Left kidney (tissue), 1 donor: ENCODE measurements at regions not wholly inside any gene's neighbourhood (a gene's known extent, or its start where the extent isn't known, plus 50 kb on each side); places are given as distances from the start of the nearest gene placed in this dataset.
"Not testable (repeated sequence)": the region's sequence is repeated elsewhere in the genome, so short reads cannot be mapped to it uniquely, and the experiment has no call there.

Source experiments
- DNase-seq: peaks from one replicate; pipeline ENCODE4 v3.0.0-alpha.2; 2013

DNA sequence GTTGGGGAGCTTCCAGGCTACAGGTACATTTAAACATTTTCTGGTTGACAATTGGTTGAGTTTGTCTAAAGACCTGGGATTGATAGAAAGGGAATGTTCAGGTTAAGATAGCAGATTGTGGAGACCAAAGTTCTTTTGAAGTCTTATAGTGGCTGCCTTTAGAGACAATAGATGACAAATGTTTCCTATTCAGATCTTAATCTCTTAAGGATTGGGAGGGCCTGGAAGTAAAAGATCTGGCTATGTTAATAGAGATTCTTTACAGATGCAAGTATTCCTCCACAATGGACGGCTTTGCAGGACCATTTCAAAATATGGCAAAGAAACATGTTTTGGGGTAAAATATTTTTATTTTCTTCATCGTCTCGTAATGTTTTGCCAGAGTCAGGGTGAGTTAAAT, 128.7 kb upstream of the TSC22D1 start:
- not testable (repeated sequence) for DNase-seq

DNA sequence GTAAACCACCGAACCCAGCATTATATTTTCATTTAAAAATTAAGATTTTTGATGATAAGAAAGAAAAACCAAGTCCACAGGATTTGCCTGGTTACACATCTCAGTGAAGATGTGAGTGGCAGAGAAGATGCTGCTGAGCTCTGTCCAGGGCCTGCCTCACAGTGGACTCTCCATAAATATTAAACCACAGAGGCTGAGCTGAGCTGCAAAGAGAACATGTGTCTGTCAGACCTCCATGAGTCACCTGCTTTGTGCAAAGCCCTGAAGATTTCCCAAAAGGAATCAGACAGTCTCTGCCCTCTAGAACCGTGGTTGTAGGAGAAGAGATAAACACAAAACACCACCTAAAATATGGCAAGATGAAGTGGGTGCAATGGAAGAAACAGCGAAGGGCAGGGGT, 127.2 kb upstream of the TSC22D1 start:
- no peak for DNase-seq

DNA sequence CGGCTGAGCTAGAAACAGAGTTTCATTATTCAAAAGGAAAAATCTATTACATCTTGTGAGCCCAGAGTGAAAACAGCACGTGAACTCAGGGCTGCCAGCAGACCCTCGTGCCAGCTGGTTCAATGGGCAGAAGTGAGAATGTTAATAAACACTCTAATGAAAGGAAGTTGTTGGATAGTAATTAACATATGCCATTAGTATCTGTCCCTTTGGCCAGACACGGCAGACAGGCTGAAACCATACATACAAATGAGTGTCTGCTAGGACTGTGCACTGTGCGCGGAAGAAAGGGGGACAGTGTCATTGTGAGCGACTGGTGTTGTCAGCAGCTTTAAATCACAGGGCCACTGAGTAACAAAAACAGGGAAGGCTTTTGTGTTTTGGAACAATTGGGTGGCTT, 121.9 kb upstream of the TSC22D1 start:
- DNase-seq, result no peak

DNA sequence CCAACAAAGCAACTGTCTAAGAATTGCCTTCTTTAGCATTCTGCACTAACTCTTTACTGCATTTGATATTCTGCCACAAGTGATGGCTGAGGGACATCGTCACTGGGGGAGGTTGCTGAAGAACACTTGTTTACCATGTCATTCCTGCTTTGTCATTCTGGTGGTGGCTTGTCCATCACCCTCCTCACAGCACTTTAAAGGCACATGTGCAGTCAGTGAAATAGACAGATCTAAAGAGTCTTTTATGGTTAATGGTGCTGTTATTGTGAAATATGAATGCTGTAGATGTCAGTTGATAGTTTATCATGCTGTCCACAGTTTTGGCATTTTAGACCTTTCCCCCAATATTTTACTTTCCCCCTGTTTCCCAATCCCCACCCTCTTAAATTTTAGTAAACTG, 120.9 kb upstream of the TSC22D1 start:
- DNase-seq, result no peak

DNA sequence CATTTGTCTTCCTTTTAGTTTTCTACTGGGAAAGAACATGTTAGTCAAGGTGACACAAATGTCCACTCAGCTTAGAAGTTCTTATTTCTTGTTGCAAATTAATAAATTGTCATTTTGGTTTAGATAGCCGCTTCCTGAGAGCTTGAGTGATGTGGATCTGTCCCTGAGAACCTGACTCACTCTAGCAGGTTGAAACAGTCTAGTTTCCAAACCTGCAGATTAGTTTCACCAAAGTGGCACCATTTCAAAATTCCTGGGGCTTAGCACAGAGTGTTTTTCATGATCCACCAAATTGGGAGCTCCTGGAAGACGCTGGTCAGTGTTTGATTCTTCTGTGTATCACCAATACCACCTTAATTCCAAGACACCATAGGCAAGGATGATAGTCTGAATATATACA, 119.4 kb upstream of the TSC22D1 start:
- no peak for DNase-seq

DNA sequence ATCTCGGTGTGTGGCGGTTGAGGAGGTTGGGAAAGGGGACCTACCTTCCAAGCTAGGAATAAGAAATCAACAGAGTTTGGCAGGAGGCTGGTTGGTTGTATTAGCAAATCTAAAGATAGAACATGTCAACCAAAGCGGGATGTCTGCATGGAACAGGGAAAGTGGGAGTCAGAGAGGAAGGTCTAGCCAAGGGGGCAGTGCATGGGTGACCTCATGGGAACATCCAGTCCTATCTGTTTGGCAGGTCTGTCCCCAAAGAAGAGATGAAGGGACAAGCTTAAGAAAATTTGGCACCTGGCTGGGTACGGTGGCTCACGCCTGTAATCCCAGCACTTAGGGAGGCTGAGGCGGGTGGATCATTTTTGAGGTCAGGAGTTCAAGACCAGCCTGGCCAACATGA, 118.7 kb upstream of the TSC22D1 start:
- no peak for DNase-seq

DNA sequence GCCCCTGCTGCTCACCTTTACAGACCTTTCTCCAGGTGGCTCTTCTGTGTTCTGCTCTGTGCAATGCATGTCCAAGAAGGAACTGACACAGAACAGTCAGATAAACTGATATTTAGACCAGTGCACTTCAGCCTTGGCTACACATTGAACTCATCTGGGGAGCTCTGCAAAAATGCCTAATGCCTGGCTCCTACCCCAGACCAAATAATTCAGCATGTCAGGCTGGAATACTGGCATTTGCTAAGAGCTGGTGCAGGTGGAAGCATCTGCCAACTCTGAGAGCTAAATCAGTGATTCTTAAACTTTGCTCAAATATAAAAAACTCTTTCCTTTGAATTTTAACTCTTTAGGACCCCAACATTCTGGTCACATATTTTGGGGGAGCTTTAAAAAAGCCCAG, 118.2 kb upstream of the TSC22D1 start:
- DNase-seq, result no peak

DNA sequence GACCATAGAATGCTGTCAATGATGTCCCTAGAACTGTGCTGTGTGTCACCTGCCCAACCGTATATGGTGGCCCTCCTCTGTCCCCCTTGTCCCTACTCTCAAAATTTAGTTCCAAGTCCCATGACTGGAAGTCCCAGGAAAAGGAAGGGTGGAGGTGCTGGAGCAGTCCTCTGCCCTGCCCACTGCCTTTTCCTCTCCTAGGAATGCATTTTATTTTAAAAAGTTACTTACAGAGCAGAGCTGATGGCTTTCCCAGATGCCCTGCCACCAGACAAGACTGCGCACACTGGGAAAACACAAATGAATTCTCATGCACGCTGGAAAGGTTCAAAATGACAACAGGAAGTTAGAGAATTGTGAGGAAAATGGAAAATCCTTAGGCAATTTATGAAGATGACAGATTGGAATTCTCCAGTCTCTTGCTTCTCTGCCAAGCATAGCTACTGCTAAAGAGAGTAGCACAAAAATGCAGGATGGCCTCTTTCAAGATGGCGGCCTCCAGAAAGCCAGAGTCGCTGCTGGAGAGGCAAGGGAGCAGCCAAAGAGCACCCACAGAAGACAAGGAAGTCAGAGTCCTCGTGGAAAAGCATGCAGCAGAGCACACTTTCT, 117.1 kb upstream of the TSC22D1 start:
- peak; percentile 5 for DNase-seq

DNA sequence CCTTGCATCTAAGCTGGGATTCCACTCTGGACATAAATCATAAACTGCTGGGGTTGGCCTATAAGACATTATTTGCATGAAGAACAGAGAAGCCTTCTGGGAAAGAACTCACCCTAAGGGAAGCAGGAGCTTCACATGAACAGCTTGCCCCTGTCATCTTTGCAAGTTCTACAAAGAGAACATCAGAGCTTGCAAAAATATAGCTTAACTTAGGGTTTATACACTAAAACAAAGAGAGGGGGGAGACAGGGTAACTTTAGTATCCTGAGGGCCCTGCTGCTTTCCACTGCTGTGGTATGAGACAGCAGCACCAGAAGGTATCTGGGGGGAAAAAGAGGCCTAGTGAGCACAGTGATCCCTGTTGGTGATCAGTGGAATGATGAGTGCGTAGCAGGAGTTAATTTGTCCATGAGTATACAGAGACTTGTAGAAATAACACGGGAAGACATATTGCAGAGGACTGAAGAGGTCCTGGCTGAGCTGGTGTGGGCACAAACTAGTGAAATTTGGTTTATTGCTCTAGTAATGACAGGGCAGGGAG, 116.1 kb upstream of the TSC22D1 start:
- DNase-seq, result peak; percentile 15

DNA sequence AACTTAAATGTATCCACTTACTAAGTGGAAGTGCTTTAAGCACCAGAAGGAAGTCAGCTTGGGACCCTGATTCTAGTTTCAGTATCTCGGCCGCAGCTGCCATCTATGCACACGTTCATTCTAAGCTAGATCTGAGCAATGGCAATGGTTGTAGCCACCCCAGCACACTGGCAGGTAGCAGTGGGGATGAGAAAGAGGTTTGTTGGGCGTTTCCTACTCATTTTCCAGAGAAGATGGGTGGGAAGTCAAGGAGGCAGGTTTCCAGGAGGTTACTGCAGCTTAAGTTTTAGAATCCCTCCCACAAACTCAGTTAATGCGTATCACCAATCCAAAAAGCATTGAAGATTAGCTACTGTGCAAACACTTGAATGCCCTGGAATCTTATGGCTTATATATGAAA, 114.2 kb upstream of the TSC22D1 start:
- DNase-seq, result no peak

DNA sequence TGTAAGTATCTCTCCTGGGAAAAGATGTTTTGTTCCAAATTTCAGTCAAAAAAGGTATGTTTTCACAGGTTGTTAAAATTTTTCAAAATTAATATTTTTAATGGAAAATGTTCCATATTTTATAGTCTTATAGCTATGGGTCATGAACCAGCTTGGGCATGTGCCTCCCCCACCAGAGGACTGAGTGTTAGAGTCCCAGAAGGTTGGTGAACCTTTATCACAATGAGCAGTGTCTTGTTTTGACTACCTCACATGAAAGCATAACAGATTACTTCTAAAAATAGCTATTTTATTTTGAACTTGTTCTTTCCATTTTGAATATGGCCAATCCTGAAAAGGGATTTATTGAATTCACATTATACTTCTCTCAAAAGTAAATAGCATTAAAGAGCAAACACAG, 112.5 kb upstream of the TSC22D1 start:
- no peak for DNase-seq

DNA sequence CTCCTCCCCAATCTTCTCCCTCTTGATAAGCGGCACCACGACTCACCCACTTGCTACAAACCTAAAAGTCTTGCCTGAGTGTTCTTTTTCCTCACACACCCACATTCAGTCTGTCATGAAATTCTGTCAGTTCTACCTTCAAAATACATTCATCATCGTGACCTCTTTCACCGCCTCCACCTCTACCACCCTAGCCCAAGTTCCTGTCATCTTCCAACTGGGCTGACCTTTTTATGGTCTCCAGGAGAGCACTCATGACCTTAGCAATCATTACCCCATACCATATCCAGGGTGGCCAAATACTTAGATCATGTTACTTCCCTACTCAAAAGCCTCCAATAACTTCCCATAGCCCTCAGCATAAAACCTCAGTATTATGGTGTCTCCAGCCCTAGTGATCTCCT, 110.4 kb upstream of the TSC22D1 start:
- DNase-seq, result no peak

DNA sequence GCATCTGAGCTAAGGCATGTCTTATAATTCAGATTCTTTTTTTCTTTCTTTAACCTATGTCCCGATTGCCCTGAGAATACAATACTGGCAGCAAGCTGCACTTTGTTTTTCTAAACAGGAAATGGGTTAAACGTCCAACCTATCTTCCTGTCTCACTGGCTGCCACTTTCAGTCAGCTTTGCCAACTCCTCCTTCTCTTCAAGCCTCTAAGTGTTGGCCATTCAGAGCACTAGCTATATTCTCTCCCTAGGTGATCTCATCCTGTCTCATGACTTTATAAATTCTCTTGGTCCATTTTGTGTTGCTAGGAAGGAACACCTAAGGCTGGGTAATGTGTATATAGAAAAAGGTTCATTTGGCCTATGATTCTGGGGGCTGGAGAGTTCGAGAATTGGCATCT, 109.5 kb upstream of the TSC22D1 start:
- no peak for DNase-seq

DNA sequence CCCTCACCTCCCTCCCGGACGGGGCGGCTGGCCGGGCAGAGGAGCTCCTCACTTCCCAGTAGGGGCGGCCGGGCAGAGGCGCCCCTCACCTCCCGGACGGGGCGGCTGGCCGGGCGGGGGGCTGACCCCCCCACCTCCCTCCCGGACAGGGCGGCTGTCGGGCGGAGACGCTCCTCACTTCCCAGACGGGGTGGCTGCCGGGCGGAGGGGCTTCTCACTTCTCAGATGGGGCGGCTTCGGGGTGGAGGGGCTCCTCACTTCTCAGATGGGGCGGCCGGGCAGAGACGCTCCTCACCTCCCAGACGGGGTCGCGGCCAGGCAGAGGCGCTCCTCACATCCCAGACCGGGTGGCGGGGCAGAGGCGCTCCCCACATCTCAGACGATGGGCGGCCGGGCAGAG, 106.3 kb upstream of the TSC22D1 start:
- DNase-seq, result not testable (repeated sequence)

DNA sequence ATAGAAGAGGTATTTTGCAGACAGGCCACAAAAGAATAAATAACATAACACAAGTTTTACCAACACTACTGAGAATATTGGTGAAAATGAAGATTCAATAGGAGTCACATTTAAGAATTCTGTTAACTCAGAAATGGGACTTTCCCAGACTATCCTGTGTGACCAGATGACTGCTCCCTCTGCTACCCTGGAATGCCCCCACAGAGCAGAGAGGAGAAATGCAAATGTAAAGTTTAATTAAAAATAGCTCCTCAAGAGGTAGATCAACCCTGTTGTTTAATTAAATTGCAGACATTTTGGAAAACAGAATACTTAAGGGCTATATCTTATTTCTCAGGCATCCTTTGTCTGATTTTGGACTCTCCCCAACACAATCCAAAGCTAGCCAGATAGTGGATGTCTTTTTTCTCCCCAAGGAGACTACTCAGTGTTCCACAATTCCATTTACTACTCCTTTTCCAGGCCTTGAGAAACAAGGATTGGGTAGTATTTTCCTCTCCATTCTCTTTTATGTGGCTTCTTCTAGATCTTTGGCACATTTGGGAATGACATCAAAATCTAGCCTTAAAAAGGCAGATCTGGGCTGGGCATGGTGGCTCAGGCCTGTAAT, 104.7 kb upstream of the TSC22D1 start:
- no peak for DNase-seq

DNA sequence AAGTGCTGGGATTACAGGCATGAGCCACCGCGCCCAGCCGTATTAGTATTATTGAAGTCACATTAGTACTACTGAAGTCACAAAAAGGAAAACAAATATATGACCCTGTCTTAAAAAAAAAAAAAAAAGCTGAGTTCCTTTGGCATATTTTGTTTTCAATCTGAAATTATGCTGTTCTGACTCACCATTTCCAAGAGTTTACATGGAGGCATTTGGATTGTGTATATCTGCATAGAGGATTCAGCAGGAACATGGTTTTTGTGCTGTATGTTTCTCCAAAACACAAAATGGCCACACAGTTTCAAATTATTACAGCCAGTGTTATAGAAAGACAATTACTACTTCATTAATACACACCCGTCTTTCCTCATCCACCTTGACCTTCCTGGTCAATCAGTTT, 103.5 kb upstream of the TSC22D1 start:
- no peak for DNase-seq

DNA sequence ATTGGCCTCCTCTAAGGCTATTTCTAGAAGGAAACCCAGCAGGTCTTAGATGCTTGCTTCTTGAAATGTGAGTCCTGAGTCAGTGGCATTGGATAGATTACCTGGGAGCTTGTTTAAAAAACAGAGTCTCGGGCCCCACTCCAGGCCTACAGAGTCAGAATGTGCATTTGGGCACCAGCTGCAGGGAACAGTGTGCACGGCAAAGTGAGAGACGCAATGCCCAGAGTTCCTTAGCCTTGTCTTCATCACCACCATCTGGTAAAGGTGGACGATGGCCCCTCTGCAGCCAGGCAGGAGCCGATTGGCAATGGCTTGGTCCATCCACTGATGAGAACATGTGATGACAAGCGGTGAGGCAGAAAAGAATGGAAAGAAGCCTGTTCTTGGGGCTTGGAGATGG, 102.1 kb upstream of the TSC22D1 start:
- no peak for DNase-seq

DNA sequence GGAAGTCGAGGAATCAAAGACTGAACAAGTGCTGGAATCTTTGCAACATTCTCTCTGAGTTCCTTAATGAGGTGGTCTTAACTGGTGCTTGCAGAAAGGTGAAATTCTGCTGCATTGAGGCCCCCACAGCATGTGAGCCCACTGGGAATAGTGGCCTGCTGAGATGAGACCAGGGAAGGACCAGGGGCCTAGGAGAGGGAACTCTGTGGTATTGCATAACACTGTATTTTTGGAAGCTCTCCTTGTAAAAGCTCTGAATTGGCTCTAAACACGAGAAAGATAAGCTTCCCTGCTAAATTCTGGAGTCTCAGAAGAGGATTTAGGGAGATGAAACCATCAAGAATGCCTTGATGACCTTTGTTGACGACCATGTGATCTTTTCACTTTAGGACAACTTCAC, 100.4 kb upstream of the TSC22D1 start:
- DNase-seq, result no peak

DNA sequence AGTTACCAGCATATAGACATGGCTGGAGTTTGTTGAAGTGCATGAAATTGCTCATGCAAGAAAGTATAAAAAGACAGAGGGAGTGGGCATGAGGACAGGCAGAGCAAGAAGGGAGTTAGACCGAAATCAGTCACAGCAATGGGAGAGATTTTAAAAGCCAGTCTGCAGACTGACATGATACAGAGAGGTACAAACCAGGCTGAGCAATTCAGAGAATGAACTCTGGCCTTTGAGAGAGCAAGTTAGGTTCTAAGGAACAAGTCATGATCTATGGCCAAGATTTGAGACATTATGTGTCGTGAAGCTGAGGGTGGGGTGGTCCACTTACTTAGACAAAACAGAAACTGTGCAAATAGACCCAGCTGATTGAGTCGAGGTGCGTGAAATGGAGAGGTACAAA, 93.4 kb upstream of the TSC22D1 start:
- no peak for DNase-seq

DNA sequence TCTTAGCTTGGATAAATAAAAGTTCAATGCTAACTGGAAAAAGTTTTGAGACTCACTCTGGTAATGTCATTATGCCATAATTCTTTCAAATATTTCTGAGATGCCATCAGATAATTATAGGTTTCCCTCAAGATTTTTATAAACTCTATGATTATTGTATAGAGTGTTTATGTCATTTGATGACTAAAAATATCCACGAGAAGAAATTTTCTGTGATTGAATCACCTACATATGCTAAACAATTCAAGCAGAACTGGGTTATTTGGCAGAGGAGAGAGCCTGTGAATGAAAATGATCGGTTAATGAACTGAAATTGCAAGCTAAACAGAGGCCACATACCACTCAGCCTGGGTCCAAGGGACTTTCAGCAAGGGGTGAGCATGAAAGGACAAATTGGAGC, 92.6 kb upstream of the TSC22D1 start:
- DNase-seq, result no peak

DNA sequence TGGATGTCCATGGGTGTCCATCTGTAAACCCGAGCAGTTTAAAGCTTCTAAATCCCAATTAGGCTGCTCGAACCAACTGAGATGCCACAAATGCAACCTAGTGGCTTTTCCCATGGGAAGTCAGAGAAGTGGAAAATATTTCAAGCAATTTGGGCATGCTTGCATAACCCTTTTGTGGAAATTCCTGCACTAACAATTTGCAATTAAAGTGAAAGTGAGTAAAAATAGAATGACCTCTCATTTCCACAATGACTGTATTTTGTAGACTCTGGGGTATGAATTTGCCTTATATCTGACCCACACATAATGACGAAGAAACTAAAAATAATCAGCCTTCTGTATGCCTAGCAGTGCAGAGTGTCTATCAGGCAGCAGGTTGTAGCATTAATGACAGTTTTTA, 91.8 kb upstream of the TSC22D1 start:
- peak; percentile 25 for DNase-seq

DNA sequence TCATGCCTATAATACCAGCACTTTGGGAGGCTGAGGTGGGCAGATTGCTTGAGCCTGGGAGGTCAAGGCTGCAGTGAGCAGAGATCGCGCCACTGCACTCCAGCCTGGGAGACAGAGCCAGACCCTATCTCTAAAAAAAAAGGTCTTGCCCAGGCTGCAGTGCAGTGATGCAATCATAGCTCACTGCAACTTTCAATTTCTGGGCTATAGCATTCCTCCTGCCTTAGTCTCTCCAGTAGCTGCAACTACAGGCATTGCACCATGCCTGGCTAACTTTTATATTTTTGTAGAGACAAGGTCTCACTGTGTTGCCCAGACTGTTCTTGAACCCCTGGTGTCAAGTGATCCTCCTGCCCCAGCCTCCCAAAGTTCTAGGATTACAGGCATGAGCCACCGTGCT, 90.4 kb upstream of the TSC22D1 start:
- DNase-seq, result not testable (repeated sequence)

DNA sequence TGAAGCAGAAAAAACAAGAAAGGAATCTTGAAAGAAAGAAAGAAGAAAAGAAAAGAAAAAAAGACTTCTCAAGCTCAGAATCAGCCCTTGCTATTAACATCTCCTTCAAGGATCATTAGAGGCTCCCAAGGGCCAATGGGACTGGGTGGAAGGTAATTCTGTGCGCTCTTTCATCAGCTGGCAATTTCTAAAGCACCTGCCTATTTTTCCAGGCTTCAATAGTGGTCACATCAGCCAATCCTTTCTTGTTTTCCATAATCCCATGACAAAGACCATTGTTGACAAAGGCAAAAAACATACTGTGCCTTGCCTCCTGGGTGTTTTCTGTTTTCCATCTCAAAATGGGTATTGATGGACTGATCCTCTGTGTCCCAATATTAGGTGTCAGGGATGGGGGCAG, 88.2 kb upstream of the TSC22D1 start:
- DNase-seq, result no peak

DNA sequence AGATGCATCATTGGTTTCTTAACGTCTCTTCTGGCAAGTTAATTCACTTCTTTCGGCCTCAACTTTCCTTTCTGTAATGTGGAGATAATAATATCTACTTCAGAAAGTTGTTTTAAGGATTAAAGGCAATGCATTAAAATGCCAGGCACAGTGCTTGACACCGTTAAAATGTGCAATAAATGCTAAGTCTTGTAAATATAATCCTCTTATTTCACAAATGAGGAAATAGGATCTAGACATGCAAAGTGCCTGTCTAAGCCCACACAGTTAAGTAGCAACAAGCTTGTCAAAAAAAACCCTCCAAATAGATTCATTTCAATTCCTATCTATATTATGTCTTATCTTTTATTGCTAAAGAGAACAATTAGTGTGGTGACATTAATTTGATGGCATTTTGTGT, 86.4 kb upstream of the TSC22D1 start:
- no peak for DNase-seq
